Osteocyte (in vitro differentiated cells): ENCODE measurements at regions not wholly inside any gene's neighbourhood (a gene's known extent, or its start where the extent isn't known, plus 50 kb on each side); places are given as distances from the start of the nearest gene placed in this dataset.

Experiments used
- DNase-seq: peaks from one replicate; pipeline ENCODE4 v3.0.0; 2021; ENCODE audit warnings: mixed read lengths; ENCODE audit not compliant: unreplicated experiment; ENCODE audit errors: extremely low spot score
- H3K27ac Mint-ChIP-seq: one replicate; pipeline ENCODE4 v1.8.0; 2021; ENCODE audit warnings: mild to moderate bottlenecking, mixed read lengths; ENCODE audit not compliant: unreplicated experiment
- H3K27me3 Mint-ChIP-seq: one replicate; pipeline ENCODE4 v1.8.0; 2021; ENCODE audit warnings: mixed read lengths; ENCODE audit not compliant: unreplicated experiment
- H3K36me3 Mint-ChIP-seq: one replicate; pipeline ENCODE4 v1.8.0; 2021; ENCODE audit warnings: mixed read lengths; ENCODE audit not compliant: unreplicated experiment
- H3K4me1 Mint-ChIP-seq: one replicate; pipeline ENCODE4 v1.8.0; 2021; ENCODE audit warnings: mixed read lengths; ENCODE audit not compliant: unreplicated experiment
- H3K4me3 Mint-ChIP-seq: one replicate; pipeline ENCODE4 v1.8.0; 2021; ENCODE audit warnings: mild to moderate bottlenecking, moderate library complexity, mixed read lengths; ENCODE audit not compliant: unreplicated experiment
- H3K9me3 Mint-ChIP-seq: one replicate; pipeline ENCODE4 v1.8.0; 2021; ENCODE audit warnings: mixed read lengths; ENCODE audit not compliant: unreplicated experiment
- TF ChIP-seq, protein P1 (sequence below): fragments of 200-600 bp; sonication (generic); IDR thresholded peaks from 2 replicates; pipeline ENCODE4 v1.5.0; 2021; ENCODE audit warnings: antibody characterized with exemption, mild to moderate bottlenecking, moderate library complexity

- H3K27ac Mint-ChIP-seq: no peak overlapping the region
- H3K9me3 Mint-ChIP-seq: no peaks in the 10 kb centered on the region
- TF ChIP-seq, protein P1, sequence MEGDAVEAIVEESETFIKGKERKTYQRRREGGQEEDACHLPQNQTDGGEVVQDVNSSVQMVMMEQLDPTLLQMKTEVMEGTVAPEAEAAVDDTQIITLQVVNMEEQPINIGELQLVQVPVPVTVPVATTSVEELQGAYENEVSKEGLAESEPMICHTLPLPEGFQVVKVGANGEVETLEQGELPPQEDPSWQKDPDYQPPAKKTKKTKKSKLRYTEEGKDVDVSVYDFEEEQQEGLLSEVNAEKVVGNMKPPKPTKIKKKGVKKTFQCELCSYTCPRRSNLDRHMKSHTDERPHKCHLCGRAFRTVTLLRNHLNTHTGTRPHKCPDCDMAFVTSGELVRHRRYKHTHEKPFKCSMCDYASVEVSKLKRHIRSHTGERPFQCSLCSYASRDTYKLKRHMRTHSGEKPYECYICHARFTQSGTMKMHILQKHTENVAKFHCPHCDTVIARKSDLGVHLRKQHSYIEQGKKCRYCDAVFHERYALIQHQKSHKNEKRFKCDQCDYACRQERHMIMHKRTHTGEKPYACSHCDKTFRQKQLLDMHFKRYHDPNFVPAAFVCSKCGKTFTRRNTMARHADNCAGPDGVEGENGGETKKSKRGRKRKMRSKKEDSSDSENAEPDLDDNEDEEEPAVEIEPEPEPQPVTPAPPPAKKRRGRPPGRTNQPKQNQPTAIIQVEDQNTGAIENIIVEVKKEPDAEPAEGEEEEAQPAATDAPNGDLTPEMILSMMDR: no peak
- H3K4me3 Mint-ChIP-seq: no peak overlapping the region
- no peaks in the 10 kb centered on the region for H3K27me3 Mint-ChIP-seq
- no peak for DNase-seq
- H3K36me3 Mint-ChIP-seq: no peaks in the 10 kb centered on the region
- H3K4me1 Mint-ChIP-seq: peaks cover 10% of the 10 kb centered on the region
Observed at GRCh38 chr3:144033240-144033589, 61.6 kb downstream of the DIPK2A start.

- H3K27me3 Mint-ChIP-seq: no peaks in the 10 kb centered on the region
- peaks cover 10% of the 10 kb centered on the region for H3K4me1 Mint-ChIP-seq
- H3K4me3 Mint-ChIP-seq: no peak overlapping the region
- TF ChIP-seq, protein P1: no peak
- H3K9me3 Mint-ChIP-seq: no peaks in the 10 kb centered on the region
- H3K27ac Mint-ChIP-seq: no peak overlapping the region
- DNase-seq: no peak
- H3K36me3 Mint-ChIP-seq: no peaks in the 10 kb centered on the region
Observed at GRCh38 chr3:144033863-144034262, 62.2 kb downstream of the DIPK2A start.

DNA sequence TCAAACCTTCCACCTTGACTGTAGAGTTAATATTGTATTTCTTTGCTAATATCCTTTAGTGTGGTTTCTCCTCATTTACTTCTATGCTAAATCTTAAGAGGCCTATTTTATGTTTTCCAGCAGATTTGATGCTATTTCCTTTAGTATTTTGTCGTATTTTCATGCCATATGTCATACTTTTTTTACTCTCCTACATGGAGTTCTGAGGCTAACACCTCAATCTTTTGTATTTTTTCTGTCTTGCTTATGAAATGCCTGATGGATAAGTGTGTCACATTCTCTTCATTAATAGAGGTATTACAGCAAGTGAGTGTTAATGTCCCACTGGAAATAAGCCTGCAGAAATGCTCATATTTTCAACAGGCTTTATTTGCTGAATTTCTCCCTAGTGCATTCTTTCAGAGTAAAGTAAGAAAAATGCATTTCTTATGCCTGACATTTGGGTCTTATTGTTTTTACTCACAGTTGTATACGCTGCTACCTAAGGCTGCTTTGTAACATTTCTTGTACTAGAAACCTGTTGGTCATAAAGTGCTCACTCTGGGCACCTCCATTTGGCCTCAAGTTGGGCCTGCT, 63.2 kb downstream of the DIPK2A start:
- Mint-ChIP-seq H3K27me3 (no peaks in the 10 kb centered on the region), H3K9me3 (no peaks in the 10 kb centered on the region), H3K4me1 (peaks cover 11% of the 10 kb centered on the region), H3K4me3 (no peak overlapping the region), H3K27ac (no peak overlapping the region), H3K36me3 (no peaks in the 10 kb centered on the region)
- DNase-seq: no peak
- TF ChIP-seq, protein P1: no peak

GRCh38 chr3:144036498-144036897, 64.9 kb downstream of the DIPK2A start:
- TF ChIP-seq, protein P1: no peak
- Mint-ChIP-seq H3K4me3 (no peak overlapping the region), H3K36me3 (no peaks in the 10 kb centered on the region), H3K27me3 (no peaks in the 10 kb centered on the region), H3K9me3 (no peaks in the 10 kb centered on the region), H3K27ac (no peak overlapping the region), H3K4me1 (peaks cover 12% of the 10 kb centered on the region)
- DNase-seq: no peak

GRCh38 chr3:144039661-144040060, 68.0 kb downstream of the DIPK2A start:
- Mint-ChIP-seq H3K36me3 (no peaks in the 10 kb centered on the region), H3K27ac (no peak overlapping the region), H3K4me1 (peaks cover 7% of the 10 kb centered on the region), H3K4me3 (no peak overlapping the region), H3K27me3 (no peaks in the 10 kb centered on the region), H3K9me3 (no peaks in the 10 kb centered on the region)
- TF ChIP-seq, protein P1: no peak
- DNase-seq: no peak
